HG02763 (cell line): ENCODE measurements at regions not wholly inside any gene's neighbourhood (a gene's known extent, or its start where the extent isn't known, plus 50 kb on each side); places are given as distances from the start of the nearest gene placed in this dataset.

Source experiments
- ATAC-seq: cut with Tn5 transposase; IDR thresholded peaks from one replicate; pipeline ENCODE4 v1.9.1; 2021; ENCODE audit warnings: mild to moderate bottlenecking, moderate library complexity; ENCODE audit not compliant: unreplicated experiment

DNA sequence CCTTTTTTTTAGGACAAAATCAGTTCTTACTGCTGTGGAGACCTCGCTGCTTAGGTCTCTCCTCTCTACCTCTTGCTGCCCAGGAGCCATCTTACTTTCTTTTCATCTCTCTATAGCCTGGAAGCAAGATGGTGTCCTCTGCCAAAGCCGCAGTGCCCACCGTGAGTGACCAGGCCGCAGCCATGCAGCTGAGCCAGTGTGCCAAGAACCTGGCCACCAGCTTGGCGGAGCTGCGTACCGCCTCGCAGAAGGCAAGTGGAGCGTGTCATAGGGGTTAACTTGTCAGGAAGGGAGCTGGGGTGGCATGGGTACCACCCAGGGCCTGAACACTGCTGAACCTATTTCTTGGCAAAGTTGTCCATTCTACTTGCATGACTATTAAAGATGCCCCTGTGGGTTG is 320.3 kb upstream of the TPM1 start:
- no peak for ATAC-seq

- ATAC-seq = no peak
These were observed 316.1 kb upstream of the TPM1 start for GRCh38 chr15:62726461-62726860.

DNA sequence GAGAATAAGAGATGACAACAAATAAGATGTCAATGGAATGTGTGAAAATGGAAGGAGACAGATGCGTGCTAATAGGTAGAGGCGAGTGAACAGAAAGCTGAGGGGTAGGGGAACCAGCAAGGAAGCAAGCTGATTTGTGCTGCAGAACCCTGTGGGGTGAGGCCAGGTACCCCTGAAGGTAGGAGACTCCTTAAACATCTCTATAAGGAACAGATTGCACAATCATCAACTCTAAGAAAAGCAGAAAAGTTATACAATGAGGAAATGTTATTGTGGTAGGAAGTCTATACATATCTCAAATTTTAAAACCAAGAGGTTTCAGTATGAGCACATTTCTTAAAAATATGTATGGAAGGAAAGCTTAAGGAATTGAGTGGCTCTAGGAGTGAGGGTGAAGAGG is 315.0 kb upstream of the TPM1 start:
- ATAC-seq = no peak

DNA sequence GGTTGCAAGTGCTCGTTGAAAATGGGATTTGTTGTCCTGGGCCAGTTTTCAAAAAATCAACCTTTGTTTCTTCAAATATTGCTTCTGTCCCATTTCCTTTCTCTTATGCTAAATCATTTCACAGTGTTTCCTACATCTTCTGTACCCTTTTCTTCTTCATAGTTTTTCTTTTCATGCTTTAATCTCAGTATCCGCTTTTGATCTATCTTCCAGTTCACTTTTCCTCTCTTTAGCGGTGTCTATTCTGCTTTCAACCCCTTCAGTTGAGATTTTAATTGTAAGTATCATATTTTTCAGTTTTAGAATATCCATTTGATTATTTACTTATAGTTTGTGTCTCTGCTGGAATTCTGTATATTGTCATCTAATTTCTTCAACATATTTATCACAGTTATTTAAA is 311.7 kb upstream of the TPM1 start:
- ATAC-seq = no peak

- ATAC-seq = no peak
These were observed 310.5 kb upstream of the TPM1 start for GRCh38 chr15:62732078-62732477.

GRCh38 chr15:62734706-62735105 is 307.8 kb upstream of the TPM1 start:
- no peak for ATAC-seq

- no peak for ATAC-seq
These were observed 305.8 kb upstream of the TPM1 start for GRCh38 chr15:62736756-62737155.

- ATAC-seq = no peak
These were observed 305.0 kb upstream of the TPM1 start for GRCh38 chr15:62737551-62737950.

DNA sequence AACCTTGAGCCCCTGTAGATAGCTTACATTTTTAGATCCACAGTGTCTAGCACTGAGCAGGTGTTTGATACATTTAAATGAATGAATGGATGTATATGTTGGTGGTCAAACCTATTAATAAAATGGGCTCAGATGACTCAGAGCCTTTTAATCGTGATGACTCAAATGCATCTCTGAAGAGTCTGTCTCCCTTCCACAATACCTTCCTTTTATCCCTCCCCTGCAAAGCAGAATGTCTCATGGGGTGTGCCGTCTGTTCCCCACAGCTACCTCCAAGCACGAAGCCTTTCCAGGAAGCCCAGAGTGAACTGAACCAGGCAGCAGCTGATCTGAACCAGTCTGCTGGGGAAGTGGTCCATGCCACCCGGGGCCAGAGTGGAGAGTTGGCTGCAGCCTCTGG is 303.5 kb upstream of the TPM1 start:
- ATAC-seq = no peak

- ATAC-seq = no peak
These were observed 303.0 kb upstream of the TPM1 start for GRCh38 chr15:62739507-62739906.

- no peak for ATAC-seq
These were observed 302.2 kb upstream of the TPM1 start for GRCh38 chr15:62740141-62741004.

DNA sequence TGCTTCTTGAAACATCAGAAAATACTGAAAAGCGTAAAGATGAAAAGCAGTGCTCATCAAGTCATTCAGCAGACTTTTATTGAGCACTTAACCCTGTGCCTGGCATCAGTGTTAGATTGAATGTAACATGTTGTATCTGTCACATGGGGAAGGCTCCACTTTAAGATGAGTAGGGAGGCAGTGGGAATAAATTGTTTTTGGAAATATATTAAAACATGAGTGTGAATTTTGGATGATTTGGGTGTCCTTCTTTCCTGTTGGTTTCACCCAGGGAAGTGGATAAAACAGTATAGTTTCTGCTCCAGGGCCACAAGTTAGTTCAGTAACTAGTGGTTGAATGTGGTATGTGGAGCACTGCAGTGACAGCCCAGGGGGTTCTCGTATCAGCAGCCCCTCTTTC is 301.4 kb upstream of the TPM1 start:
- no peak for ATAC-seq

DNA sequence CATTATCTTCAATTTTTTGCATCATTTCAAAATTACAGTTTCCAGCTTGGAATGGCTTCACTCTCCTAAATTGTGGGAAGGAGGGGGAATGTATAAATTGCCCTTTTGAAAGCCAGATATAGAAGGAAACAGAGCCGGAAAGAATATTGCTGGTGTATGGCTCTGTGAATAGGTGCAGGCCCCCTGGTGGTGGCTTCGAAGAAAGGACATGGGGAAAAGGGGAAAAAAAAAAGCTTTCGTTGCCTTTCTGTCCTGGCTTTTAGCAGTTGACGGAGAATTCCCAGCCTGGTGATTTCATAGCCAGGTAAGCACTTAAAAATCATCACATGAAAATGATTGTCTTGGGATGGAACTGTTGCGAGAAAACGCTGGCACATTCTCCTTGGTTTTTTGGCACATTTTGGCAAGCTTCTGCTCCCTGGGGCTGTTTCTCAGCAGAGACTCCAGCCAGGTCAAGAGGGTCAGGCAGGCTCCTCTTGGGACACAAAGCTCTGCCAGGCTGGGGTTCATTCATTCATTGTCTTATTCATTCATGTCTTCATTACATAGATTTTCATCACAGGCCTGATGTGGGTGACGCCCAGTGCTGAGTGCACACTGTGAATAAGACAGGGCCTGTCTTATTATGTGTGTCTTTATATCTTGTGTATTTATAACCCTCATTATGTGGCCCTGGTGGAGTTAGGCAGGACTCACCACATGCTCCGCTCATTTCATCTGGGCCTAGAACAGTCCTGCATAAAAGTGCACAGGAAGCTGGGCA is 300.0 kb upstream of the TPM1 start:
- ATAC-seq = no peak

DNA sequence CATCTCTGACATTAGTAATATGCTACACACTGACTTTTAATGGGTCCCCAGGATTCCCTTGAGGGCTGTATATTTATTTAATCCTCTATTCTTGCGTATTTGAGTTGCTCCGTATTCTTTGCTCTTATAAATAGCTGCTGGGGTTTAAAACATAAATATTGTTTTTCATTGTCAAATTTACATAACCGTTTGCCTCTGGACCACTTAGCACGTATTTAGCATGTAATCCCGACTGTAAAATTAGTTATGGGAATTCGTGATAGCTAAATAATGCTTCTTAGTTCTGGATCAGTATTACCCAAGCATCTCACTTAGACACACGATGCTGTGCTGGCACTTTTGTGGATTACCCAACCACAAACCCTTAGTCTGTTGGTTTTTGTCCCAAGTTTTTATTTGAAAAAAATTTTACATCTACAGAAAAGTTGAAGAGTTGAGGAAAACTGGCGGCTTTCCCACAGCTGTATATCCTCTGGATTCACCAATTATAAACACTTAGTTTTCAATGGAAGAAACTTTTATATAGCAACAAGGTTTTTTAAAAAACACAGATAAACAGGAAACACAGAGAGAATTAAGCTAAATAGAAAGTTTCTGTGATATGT is 296.8 kb upstream of the TPM1 start:
- ATAC-seq = no peak

- ATAC-seq = no peak
These were observed 294.4 kb upstream of the TPM1 start for GRCh38 chr15:62748196-62748595.

DNA sequence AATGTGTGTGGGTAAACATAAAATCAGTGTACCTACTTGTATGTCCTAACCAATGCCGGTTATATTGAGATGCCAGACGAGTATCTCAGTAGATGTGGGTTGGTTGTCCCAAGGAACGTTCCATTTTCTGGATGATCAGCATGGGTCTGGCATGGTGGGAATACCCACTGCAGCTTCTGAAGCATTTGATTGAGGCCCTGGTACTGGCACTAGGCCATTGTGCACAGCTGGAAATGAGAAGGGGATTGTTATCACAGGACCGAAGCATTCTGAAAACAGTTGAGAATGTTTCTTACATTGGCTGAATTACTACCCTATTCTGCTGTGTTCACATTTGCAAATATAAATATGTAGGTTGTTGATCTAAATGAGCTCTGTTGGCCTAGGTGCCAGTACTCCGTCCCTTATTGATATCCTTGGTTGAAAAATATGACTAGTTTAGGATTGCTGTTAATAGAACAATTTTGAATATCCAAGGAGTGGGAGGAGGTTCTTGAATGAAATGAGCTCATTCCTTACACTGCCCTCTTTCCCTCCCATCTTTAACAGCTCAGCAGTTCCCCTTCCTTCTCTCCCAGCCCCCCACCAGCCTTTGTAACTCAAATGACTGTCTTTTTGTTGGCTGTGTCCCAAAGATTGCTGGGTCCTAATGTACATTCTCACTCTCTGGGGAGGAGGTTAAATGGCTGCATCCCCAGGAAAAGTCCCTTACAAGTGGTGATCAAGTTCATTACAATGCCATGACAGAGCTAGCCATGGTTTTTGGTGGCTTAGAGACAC is 293.3 kb upstream of the TPM1 start:
- ATAC-seq = no peak

DNA sequence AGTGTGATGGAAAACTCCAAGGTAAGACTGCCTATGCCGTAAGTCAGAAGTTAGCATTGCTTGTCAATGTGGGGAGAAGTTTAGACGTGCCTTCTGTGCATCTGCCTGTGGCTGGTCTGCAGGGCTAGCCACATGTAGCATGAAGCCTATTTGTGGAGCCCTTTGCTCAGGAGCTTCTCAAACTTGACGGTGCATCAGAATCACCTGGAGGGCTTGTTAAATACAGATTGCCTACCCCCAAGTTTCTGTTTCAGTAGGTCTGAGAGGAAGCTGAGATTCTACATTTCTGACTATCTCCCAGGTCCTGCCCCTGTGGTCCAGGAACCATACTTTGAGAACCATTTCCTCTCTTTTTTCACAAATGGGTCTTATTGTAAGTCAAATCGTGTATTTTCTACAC is 292.1 kb upstream of the TPM1 start:
- no peak for ATAC-seq

GRCh38 chr15:62752657-62753517 is 289.7 kb upstream of the TPM1 start:
- ATAC-seq = no peak

DNA sequence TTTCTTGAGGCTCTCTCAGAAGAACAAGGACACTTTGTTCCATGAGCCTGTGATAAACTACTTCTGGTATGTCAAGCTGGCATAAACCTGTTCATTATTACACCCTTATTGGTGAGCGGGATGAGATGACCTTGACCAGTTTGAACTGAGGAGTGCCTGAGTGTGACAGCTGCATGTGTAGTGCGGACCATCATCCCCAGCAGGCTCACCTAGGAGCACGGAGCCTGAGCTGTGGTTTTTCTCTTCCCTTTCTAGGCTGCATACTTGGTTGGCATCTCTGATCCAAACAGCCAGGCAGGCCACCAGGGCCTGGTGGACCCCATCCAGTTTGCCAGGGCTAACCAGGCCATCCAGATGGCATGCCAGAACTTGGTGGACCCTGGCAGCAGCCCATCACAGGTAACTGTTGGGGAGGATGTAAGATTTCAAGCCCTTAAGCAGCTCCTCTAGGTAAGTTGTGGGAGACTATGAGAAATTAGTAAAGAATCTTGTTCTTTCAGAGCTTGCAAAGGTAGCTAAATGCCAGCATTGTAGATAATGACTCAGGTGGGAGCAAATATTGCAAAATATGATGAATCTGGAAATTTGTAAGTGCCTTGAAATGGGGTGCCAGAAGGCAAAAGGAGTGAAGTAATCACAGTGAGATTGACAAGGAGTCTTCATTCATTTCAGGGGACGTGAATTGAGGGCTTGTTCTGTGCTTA is 288.9 kb upstream of the TPM1 start:
- ATAC-seq = no peak
